ENCODE measurements at regions not wholly inside any gene's neighbourhood (a gene's known extent, or its start where the extent isn't known, plus 50 kb on each side); places are given as distances from the start of the nearest gene placed in this dataset.

- DNase-seq (ENCODE audit: low read depth in 1 of 2, low spot score in 1 of 2) = no peak
Measured at GRCh38 chr2:64336171-64336570, 117.8 kb upstream of the LGALSL start.

- DNase-seq (ENCODE audit: low read depth in 1 of 2, low spot score in 1 of 2) = no peak
Measured at GRCh38 chr2:64337314-64337713, 116.6 kb upstream of the LGALSL start.

GRCh38 chr2:64338108-64338507 lies 115.9 kb upstream of the LGALSL start:
- DNase-seq (ENCODE audit: low read depth in 1 of 2, low spot score in 1 of 2) = no peak

- DNase-seq (ENCODE audit: low read depth in 1 of 2, low spot score in 1 of 2) = no peak
Measured at GRCh38 chr2:64338910-64339500, 115.0 kb upstream of the LGALSL start.

- DNase-seq (ENCODE audit: low read depth in 1 of 2, low spot score in 1 of 2) = no peak
Measured at GRCh38 chr2:64341461-64341860, 112.5 kb upstream of the LGALSL start.

- DNase-seq (ENCODE audit: low read depth in 1 of 2, low spot score in 1 of 2) = no peak
Measured at GRCh38 chr2:64342195-64343099, 111.5 kb upstream of the LGALSL start.

GRCh38 chr2:64344999-64345576 lies 108.9 kb upstream of the LGALSL start:
- no peak for DNase-seq (ENCODE audit: low read depth in 1 of 2, low spot score in 1 of 2)

GRCh38 chr2:64345998-64346397 lies 108.0 kb upstream of the LGALSL start:
- no peak for DNase-seq (ENCODE audit: low read depth in 1 of 2, low spot score in 1 of 2)

GRCh38 chr2:64348386-64349130 lies 105.4 kb upstream of the LGALSL start:
- no peak for DNase-seq (ENCODE audit: low read depth in 1 of 2, low spot score in 1 of 2)

GRCh38 chr2:64349131-64349530 lies 104.8 kb upstream of the LGALSL start:
- DNase-seq (ENCODE audit: low read depth in 1 of 2, low spot score in 1 of 2) = no peak

GRCh38 chr2:64350996-64351395 lies 103.0 kb upstream of the LGALSL start:
- DNase-seq (ENCODE audit: low read depth in 1 of 2, low spot score in 1 of 2) = no peak

GRCh38 chr2:64352292-64352691 lies 101.7 kb upstream of the LGALSL start:
- no peak for DNase-seq (ENCODE audit: low read depth in 1 of 2, low spot score in 1 of 2)

- DNase-seq (ENCODE audit: low read depth in 1 of 2, low spot score in 1 of 2) = no peak
Measured at GRCh38 chr2:64354857-64355680, 98.9 kb upstream of the LGALSL start.

- DNase-seq (ENCODE audit: low read depth in 1 of 2, low spot score in 1 of 2) = no peak
Measured at GRCh38 chr2:64356906-64357305, 97.1 kb upstream of the LGALSL start.

- no peak for DNase-seq (ENCODE audit: low read depth in 1 of 2, low spot score in 1 of 2)
Measured at GRCh38 chr2:64359171-64359891, 94.6 kb upstream of the LGALSL start.

- DNase-seq (ENCODE audit: low read depth in 1 of 2, low spot score in 1 of 2) = peak; percentile 23 to 60
Measured at GRCh38 chr2:64359892-64360657, 93.9 kb upstream of the LGALSL start.

- DNase-seq (ENCODE audit: low read depth in 1 of 2, low spot score in 1 of 2) = no peak
Measured at GRCh38 chr2:64361151-64361938, 92.6 kb upstream of the LGALSL start.

GRCh38 chr2:64362562-64363026 lies 91.4 kb upstream of the LGALSL start:
- no peak for DNase-seq (ENCODE audit: low read depth in 1 of 2, low spot score in 1 of 2)

Measured in activated CD4-positive, alpha-beta T cell treated with anti-CD3 and anti-CD28 coated beads, Interleukin-2, amount 50 U/mL, for 24 hours (primary cell).